ENCODE measurements at regions not wholly inside any gene's neighbourhood (a gene's known extent, or its start where the extent isn't known, plus 50 kb on each side); places are given as distances from the start of the nearest gene placed in this dataset.

DNA sequence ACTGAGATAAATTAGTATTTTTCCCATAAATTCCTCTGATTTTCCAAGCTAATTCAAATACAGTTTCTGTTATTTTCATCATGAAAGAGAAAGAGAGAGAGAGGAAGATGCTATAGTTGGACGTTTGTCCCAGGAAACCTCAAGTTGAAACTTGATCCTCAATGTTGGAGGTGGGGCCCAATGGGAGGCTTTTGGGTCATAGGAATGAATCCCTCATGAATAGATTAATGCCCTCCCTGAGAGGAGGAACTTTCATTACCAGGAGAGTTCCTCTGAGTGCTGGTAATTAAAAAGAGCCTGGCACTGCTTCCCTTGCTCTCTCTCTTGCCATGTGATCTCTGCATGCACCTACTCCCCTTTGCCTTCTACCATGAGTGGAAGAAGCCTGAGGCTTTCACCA lies 189.9 kb upstream of the SMC2 start:
- TF ChIP-seq EP300 (IDR thresholded peaks at IDR 0.05): no peak
- no peak for TF ChIP-seq POLR2AphosphoS5 (IDR thresholded peaks at IDR 0.05)
- no peak for TF ChIP-seq POLR2A (IDR thresholded peaks at IDR 0.05)
- TF ChIP-seq, protein P1, sequence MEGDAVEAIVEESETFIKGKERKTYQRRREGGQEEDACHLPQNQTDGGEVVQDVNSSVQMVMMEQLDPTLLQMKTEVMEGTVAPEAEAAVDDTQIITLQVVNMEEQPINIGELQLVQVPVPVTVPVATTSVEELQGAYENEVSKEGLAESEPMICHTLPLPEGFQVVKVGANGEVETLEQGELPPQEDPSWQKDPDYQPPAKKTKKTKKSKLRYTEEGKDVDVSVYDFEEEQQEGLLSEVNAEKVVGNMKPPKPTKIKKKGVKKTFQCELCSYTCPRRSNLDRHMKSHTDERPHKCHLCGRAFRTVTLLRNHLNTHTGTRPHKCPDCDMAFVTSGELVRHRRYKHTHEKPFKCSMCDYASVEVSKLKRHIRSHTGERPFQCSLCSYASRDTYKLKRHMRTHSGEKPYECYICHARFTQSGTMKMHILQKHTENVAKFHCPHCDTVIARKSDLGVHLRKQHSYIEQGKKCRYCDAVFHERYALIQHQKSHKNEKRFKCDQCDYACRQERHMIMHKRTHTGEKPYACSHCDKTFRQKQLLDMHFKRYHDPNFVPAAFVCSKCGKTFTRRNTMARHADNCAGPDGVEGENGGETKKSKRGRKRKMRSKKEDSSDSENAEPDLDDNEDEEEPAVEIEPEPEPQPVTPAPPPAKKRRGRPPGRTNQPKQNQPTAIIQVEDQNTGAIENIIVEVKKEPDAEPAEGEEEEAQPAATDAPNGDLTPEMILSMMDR (IDR thresholded peaks at IDR 0.05): no peak
- Histone ChIP-seq H3K27me3 (no peaks in the 10 kb centered on the region), H3K9me3 (no peaks in the 10 kb centered on the region), H3K27ac (no peak overlapping the region), H3K36me3 (no peaks in the 10 kb centered on the region), H3K4me3 (no peak overlapping the region), H3K4me1 (no peaks in the 10 kb centered on the region)
- intact Hi-C loops (cut with DNase I; ENCODE audit: low total_unique reads): no loop called here
- 3 to 18% (median 12%) methylated on average over 1 of the region's 1 CpG for WGBS, 5 donors
- no peak for DNase-seq

DNA sequence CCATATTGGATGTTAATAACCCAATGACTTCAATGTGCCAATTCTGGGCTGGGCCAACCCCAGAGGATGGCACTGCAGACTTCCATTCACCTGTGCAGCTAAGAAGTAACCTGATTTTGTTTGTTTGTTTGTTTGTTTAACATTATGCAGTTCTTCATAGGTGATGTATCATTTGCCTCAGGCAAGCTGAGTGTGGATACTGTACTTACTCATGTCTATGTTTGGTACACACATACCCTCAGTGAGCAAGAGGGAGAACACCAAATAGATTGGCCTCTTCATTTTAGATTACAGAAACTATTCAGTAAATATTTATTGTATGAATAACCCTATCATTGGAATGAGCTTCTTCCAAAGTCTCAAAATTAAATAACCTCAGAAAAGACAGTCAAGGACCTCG lies 180.2 kb upstream of the SMC2 start:
- 37 to 67% (median 57%) methylated on average over 1 of the region's 1 CpG for WGBS, 5 donors
- no peak overlapping the region for H3K4me3 ChIP-seq
- no peaks in the 10 kb centered on the region for H3K9me3 ChIP-seq
- H3K27me3 ChIP-seq: no peaks in the 10 kb centered on the region
- intact Hi-C loops (cut with DNase I; ENCODE audit: low total_unique reads): no loop called here
- DNase-seq: no peak
- TF ChIP-seq EP300 (IDR thresholded peaks at IDR 0.05) (no peak), POLR2AphosphoS5 (IDR thresholded peaks at IDR 0.05) (no peak), POLR2A (IDR thresholded peaks at IDR 0.05) (no peak)
- TF ChIP-seq, protein P1 (IDR thresholded peaks at IDR 0.05): no peak
- H3K4me1 ChIP-seq: no peaks in the 10 kb centered on the region
- H3K27ac ChIP-seq: no peak overlapping the region
- H3K36me3 ChIP-seq: no peaks in the 10 kb centered on the region

DNA sequence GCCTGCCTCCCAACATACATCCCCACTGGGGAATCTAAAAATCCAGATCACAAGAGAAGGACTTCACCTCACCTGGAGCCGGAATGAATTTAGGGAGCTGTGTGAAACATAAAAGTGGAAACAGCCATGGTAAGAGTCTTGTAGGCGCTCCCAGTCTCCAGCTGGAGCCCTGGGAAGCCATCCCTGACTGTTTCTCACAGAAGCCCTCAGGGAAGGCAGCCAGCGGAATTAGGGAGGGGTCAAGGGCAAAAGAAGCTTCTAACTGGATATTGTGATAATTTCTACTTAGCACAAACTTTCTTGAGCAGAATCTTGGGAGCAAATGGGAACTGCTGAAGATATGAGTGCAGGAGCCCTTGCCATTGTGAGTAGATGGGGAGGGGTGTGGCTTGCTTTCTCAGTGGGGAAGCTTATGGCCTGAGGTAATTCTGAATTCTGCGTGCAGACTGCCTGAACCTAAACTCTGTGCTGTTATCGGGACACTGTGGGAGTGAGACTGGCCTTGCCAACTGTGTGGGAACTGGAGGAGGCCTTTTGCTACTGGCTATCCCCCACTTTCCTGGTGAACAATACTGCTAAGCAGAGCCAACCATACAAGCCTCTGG lies 174.4 kb upstream of the SMC2 start:
- H3K4me1 ChIP-seq: no peaks in the 10 kb centered on the region
- H3K27ac ChIP-seq: no peak overlapping the region
- no peak overlapping the region for H3K4me3 ChIP-seq
- DNase-seq: no peak
- no peaks in the 10 kb centered on the region for H3K36me3 ChIP-seq
- intact Hi-C loops (cut with DNase I; ENCODE audit: low total_unique reads): no loop called here
- no peaks in the 10 kb centered on the region for H3K27me3 ChIP-seq
- TF ChIP-seq POLR2A (IDR thresholded peaks at IDR 0.05): no peak
- TF ChIP-seq POLR2AphosphoS5 (IDR thresholded peaks at IDR 0.05): no peak
- TF ChIP-seq, protein P1 (IDR thresholded peaks at IDR 0.05): no peak
- TF ChIP-seq EP300 (IDR thresholded peaks at IDR 0.05): no peak
- 75 to 91% (median 84%) methylated on average over 5 of the region's 5 CpGs for WGBS, 5 donors
- no peaks in the 10 kb centered on the region for H3K9me3 ChIP-seq

DNA sequence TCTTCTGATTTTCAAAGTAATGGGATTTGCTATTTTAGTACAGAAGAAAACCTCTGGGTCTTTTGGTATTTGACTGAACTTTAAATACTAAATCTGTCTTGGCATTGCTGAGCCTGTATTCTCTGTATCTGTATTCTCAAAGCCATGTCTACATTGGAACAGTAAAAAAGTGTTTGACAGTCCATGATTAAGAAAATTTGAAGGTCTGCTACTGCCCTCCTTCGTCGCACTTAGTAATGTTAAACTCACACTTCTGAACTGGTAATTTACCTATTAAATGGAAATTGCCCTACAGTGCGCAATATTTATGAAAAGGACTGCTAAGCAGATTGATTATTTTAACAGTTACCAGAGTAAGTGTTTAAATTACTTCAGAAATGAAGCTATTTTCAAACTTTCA lies 165.7 kb upstream of the SMC2 start:
- no peak for DNase-seq
- intact Hi-C loops (cut with DNase I; ENCODE audit: low total_unique reads): no loop called here
- H3K9me3 ChIP-seq: no peaks in the 10 kb centered on the region
- no peaks in the 10 kb centered on the region for H3K27me3 ChIP-seq
- no peak overlapping the region for H3K27ac ChIP-seq
- TF ChIP-seq POLR2AphosphoS5 (IDR thresholded peaks at IDR 0.05) (no peak), POLR2A (IDR thresholded peaks at IDR 0.05) (no peak), EP300 (IDR thresholded peaks at IDR 0.05) (no peak)
- TF ChIP-seq, protein P1 (IDR thresholded peaks at IDR 0.05): no peak
- H3K36me3 ChIP-seq: no peaks in the 10 kb centered on the region
- WGBS, 5 donors: 68 to 76% (median 70%) methylated on average over 3 of the region's 3 CpGs
- H3K4me3 ChIP-seq: no peak overlapping the region
- H3K4me1 ChIP-seq: no peaks in the 10 kb centered on the region

Data from stomach (tissue), 8 donors.